ENCODE measurements at regions not wholly inside any gene's neighbourhood (a gene's known extent, or its start where the extent isn't known, plus 50 kb on each side); places are given as distances from the start of the nearest gene placed in this dataset.

GRCh38 chr7:34333925-34334324 is 324.1 kb upstream of the NPSR1 start:
- TF ChIP-seq CTCF (IDR thresholded peaks at IDR 0.05; ENCODE audit: insufficient read depth, low read depth, low read length) = no peak
- H3K4me3 ChIP-seq (ENCODE audit: low read depth, low read length) = no peak overlapping the region
- DNase-seq (ENCODE audit: low read depth) = no peak

GRCh38 chr7:34337163-34337562 is 320.9 kb upstream of the NPSR1 start:
- no peak overlapping the region for H3K4me3 ChIP-seq (ENCODE audit: low read depth, low read length)
- no peak for DNase-seq (ENCODE audit: low read depth)
- TF ChIP-seq CTCF (IDR thresholded peaks at IDR 0.05; ENCODE audit: insufficient read depth, low read depth, low read length) = no peak

- peak; percentile 2 for DNase-seq (ENCODE audit: low read depth)
- no peak for TF ChIP-seq CTCF (IDR thresholded peaks at IDR 0.05; ENCODE audit: insufficient read depth, low read depth, low read length)
- no peak overlapping the region for H3K4me3 ChIP-seq (ENCODE audit: low read depth, low read length)
Measured at GRCh38 chr7:34338961-34339526, 319.0 kb upstream of the NPSR1 start.

GRCh38 chr7:34341326-34341725 is 316.7 kb upstream of the NPSR1 start:
- no peak for DNase-seq (ENCODE audit: low read depth)
- no peak for TF ChIP-seq CTCF (IDR thresholded peaks at IDR 0.05; ENCODE audit: insufficient read depth, low read depth, low read length)
- H3K4me3 ChIP-seq (ENCODE audit: low read depth, low read length) = no peak overlapping the region

- no peak overlapping the region for H3K4me3 ChIP-seq (ENCODE audit: low read depth, low read length)
- no peak for TF ChIP-seq CTCF (IDR thresholded peaks at IDR 0.05; ENCODE audit: insufficient read depth, low read depth, low read length)
- DNase-seq (ENCODE audit: low read depth) = no peak
Measured at GRCh38 chr7:34342387-34342786, 315.6 kb upstream of the NPSR1 start.

GRCh38 chr7:34343667-34344066 is 314.4 kb upstream of the NPSR1 start:
- DNase-seq (ENCODE audit: low read depth) = no peak
- TF ChIP-seq CTCF (IDR thresholded peaks at IDR 0.05; ENCODE audit: insufficient read depth, low read depth, low read length) = no peak
- no peak overlapping the region for H3K4me3 ChIP-seq (ENCODE audit: low read depth, low read length)

- DNase-seq (ENCODE audit: low read depth) = no peak
- no peak overlapping the region for H3K4me3 ChIP-seq (ENCODE audit: low read depth, low read length)
- no peak for TF ChIP-seq CTCF (IDR thresholded peaks at IDR 0.05; ENCODE audit: insufficient read depth, low read depth, low read length)
Measured at GRCh38 chr7:34354011-34354410, 304.0 kb upstream of the NPSR1 start.
